ENCODE measurements at regions not wholly inside any gene's neighbourhood (a gene's known extent, or its start where the extent isn't known, plus 50 kb on each side); places are given as distances from the start of the nearest gene placed in this dataset.
A peak's percentile ranks its signal among the peaks of the same experiment; 100 is the strongest.

DNA sequence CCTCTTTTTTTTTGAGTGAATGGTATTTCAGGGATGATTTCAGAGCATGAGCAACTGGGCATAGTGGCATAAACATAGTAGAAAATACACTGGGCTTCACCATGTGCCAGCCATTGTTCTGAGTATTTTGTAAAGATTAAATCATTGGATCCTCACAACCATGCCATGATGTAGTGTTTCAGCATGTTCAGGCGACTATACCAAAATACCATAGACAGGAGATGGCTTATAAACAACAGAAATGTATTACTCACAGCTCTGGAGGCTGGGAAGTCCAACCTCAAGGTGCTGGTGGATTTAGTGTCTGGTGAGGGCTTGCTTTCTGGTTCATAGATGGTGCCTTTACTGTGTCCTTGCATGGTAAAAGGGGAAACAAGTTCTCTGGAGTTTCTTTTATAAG is 101.5 kb upstream of the KL start:
- no peak for DNase-seq

DNA sequence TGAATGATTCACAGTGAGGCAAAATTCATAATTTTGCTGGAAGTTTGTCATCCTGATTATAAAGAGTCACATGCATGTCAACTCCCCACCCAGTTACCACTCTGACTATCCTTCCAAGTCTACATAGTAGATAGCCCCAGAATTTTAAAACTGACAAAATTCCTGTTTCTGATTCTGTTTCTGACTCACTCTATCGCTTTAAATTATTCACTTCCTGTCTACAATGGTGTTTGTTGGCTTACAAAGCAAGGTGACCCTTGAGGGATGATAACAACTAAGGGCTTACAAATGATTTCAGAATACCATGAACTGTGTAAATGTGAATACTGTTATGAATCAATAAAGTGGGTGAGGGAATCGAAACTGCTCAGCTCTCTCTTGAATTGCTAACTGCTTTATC is 98.7 kb upstream of the KL start:
- DNase-seq = no peak

DNA sequence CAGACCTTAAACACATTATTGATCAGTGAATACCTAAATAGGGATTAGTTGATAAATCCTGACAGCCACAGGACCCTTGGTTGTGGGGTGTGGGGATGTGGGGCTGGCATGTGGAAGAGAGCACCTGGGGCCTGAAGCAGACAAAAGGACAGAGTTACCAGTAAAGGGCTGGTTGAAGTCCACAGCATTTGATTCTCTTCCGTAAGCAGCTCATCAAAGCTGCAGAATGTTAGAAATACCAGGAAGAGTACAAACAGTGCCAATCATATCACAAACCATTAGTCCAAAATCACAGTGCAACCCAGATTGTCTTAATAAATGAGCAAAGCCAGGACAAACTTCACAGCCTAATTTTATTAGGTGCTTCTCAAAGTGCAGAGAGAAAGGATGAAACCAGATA is 92.5 kb upstream of the KL start:
- DNase-seq = no peak

- DNase-seq = no peak
Measured at GRCh38 chr13:32924886-32925285, 91.3 kb upstream of the KL start.

- no peak for DNase-seq
Measured at GRCh38 chr13:32925506-32925905, 90.7 kb upstream of the KL start.

- DNase-seq = no peak
Measured at GRCh38 chr13:32932376-32932775, 83.8 kb upstream of the KL start.

- DNase-seq = no peak
Measured at GRCh38 chr13:32936716-32937115, 79.5 kb upstream of the KL start.

DNA sequence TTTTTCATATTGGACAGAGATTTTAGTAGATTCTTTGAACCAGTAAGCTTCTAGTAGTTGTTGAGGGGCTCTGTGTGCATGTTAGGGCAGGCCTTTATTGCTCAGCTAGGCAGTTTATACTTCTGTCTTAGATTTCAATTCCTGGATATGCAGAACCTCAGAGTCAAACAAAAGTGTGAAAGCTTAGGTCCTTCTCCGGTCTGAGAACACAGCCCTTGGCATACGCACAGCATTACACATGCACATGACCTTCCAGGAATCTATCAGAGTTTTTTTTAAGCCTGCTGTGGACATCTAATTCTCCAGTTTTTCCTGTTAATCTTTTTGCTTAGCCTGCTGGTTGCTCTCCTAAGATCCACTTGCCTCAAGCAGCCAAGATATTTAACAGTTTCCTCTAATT is 77.9 kb upstream of the KL start:
- DNase-seq = no peak

GRCh38 chr13:32938907-32939306 is 77.3 kb upstream of the KL start:
- DNase-seq = no peak

DNA sequence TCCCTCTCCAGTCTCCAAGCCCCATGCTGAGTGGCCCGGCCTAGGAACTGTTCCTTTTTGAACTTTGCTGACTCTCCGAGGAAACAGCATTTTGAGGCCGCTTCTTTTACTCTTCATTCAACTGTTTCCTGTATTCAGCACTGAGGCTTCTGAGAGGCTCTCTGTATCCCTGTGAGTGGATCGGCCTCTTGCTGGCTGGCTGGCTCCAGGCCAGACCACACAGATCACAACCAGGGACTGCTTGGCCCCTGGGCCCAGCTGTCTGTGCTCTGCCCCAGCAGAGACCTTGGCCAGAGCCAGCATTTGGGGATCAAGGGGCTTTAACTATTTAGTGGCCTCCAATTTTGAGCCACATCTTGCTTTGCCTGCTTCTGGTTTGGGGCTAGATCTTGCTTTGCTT is 75.6 kb upstream of the KL start:
- peak; percentile 27 for DNase-seq

DNA sequence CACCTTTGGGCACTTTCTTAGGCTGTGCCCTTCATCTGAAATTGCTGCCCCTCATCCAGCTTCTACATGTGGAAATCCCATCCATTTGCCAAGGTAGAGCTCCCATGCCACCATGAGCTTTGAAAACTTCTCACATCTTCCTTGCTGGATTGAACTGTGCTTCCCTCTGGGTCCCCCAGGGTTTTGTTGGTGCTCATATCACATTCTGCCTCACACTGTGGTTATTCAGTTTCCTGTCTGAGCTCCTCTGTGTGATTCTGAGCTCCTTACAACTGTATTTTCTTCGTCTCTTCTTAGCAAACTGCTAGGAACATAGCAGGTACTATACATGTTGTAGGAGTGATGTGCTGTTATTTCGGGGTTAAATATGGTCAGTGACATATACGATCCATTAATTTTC is 74.9 kb upstream of the KL start:
- no peak for DNase-seq

GRCh38 chr13:32946558-32946957 is 69.7 kb upstream of the KL start:
- DNase-seq = no peak

- peak; percentile 46 for DNase-seq
Measured at GRCh38 chr13:32947411-32948276, 68.6 kb upstream of the KL start.

- DNase-seq = no peak
Measured at GRCh38 chr13:32949820-32950219, 66.4 kb upstream of the KL start.

GRCh38 chr13:32951580-32951979 is 64.6 kb upstream of the KL start:
- peak; percentile 72 for DNase-seq

GRCh38 chr13:32955881-32956594 is 60.2 kb upstream of the KL start:
- no peak for DNase-seq

DNA sequence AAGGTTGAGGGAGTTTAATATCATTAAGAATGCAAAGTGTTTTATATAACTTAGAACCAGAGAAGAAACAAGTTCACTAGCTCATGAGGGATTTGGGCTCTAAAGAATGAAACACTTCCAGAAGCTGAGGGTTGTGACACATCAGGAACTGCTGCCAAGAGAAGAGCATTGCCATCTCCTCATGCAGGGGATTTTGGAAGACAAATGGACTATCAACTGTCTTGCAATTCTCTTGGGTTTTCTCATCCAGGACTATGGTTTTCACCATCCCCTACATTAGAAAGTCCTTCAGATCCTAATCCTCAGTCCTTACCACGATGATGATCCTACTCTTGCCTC is 59.7 kb upstream of the KL start:
- DNase-seq = no peak

GRCh38 chr13:32960626-32961025 is 55.6 kb upstream of the KL start:
- no peak for DNase-seq

DNA sequence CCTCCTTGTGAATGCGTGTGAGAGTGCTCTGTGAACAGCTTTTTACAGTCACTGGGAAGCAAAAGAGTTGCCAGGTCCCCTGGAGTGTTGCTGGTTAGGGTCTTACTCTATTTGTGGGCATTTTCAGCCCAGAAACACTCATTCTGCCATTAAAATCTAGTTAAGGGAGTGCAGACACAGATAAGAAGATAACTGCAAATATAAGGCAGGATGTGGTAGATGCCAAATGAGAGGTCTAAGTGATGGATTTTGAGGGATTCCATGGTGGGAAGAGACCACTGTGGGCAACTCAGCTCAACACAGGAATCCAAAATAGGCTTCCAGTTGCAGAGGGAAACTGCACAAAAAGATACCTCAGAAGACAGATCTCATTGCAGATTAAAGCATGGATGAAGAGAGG is 54.5 kb upstream of the KL start:
- DNase-seq = no peak

- no peak for DNase-seq
Measured at GRCh38 chr13:32962342-32962741, 53.9 kb upstream of the KL start.

DNA sequence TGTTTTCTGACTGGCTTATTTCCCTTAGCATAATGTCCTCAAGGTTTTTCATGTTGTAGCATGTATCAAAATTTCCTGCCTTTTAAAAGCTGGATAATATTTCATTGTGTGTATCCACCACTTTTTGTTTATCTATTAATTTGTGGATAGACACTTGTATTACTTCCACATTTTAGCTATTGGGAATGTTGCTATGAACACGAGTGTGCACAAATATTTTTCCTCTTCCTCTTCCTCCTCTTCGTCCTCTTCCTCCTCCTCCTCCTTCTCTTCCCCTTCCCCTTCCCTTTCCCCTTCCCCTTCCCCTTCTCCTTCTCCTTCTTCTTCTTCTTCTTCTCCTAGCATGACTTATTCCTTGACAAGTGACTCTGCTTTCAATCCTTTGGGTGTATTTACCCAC is 51.2 kb upstream of the KL start:
- DNase-seq = no peak
